ENCODE measurements at regions not wholly inside any gene's neighbourhood (a gene's known extent, or its start where the extent isn't known, plus 50 kb on each side); places are given as distances from the start of the nearest gene placed in this dataset.

DNA sequence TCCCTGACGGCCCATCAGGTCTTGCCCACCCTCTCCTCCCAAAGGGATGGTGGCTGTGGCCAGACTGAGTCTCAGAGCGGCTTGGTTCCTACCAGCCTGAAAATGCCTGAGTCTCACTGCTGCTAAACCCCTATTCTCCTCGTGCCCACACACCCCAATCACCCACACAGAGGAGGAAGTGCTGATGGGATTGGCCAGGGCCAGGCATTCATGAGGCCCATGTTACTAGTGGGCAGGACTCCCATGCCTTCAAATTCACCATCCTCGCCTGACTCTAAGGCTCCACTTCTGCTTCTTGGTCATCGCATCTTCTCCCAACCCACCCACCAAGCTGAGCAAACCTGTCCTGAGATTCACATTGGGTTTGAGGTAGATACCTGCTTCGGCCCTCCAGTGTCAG, 80.1 kb upstream of the CST7 start:
- no peaks in the 10 kb centered on the region for H3K4me1 Mint-ChIP-seq (ENCODE audit: low read depth)
- peaks cover 12% of the 10 kb centered on the region for H3K9me3 Mint-ChIP-seq
- no peaks in the 10 kb centered on the region for H3K27me3 Mint-ChIP-seq
- no peak overlapping the region for H3K4me3 Mint-ChIP-seq
- no peaks in the 10 kb centered on the region for H3K36me3 Mint-ChIP-seq (ENCODE audit: low read depth)
- H3K27ac Mint-ChIP-seq, result no peak overlapping the region

DNA sequence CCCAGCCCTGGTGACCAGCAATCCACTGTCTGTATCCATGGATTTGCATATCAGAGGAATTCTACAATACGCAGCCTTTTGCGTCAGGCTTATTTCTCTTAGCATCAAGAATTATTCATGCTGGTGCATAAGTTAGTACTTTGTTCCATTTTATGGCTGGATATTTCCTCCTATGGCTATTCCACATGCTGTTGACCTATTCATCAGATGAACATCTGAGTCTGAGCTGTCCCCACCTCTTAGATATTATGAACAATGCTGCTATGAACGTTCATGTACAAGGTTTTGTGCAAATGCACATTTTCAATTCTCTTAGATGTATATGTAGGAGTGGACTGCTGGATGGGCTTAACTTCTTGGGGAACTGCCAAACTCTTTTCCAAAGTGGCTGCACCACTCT, 79.0 kb upstream of the CST7 start:
- Mint-ChIP-seq H3K36me3 (ENCODE audit: low read depth) (no peaks in the 10 kb centered on the region), H3K27ac (no peak overlapping the region), H3K27me3 (no peaks in the 10 kb centered on the region), H3K4me1 (ENCODE audit: low read depth) (no peaks in the 10 kb centered on the region), H3K4me3 (no peak overlapping the region), H3K9me3 (peaks cover 7% of the 10 kb centered on the region)

DNA sequence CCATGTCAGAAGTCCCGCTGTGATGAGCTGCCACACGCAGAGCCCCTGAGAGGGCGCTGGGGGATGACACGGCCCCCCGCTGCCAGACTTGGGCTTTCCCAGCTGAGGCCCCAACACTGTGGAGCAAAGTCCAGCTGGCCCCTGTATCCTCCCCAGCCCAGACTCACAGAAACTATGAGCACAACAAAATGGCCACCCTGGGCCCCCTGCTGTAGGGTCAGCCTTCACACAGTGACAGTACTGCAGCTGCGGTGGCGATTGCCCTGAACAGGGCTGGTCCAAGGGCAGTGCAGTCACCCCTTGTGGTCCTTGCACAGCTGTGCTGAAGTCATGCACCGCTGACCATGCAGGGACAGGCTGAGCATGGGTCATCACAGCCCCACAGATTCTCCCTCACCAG, 78.2 kb upstream of the CST7 start:
- H3K27me3 Mint-ChIP-seq, result no peaks in the 10 kb centered on the region
- peaks cover under 1% of the 10 kb centered on the region for H3K9me3 Mint-ChIP-seq
- no peaks in the 10 kb centered on the region for H3K36me3 Mint-ChIP-seq (ENCODE audit: low read depth)
- H3K4me3 Mint-ChIP-seq, result no peak overlapping the region
- no peaks in the 10 kb centered on the region for H3K4me1 Mint-ChIP-seq (ENCODE audit: low read depth)
- H3K27ac Mint-ChIP-seq, result no peak overlapping the region

DNA sequence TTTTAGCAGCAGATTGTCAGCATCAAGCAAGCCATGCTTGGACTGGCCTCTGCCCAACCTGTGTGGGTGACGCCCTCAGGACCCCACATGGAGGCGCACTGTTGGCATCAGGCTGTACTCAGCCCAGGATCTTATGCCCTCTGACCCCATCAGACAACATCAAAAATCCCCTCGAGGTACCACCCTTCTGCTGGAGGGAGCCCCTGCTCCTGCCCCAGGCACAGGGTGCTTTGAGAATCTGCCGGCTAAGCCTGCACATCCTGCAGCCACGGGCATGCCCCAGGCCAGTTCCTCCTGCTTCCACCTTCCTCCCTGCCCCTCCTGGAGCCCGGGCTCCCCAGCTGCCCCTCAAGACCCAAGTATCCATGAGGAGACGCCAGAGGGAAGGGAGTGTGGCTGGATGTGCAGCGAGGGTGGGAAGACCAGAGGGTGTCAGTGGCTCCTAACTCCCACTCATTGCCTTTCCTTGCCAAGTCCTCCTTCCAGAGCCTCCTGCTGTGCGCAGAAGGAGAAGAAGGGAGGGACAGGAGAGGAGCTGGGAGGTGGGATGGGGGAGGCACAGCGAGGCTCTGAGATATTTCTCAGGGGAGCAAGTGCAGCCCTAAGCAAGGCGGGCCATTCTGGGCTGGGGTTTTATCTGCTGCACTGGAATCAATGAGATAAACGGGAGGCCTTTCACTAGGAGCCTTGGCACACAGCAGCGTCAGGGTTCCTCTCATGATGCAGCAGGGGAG, 77.4 kb upstream of the CST7 start:
- Mint-ChIP-seq H3K4me3 (no peak overlapping the region), H3K4me1 (ENCODE audit: low read depth) (no peaks in the 10 kb centered on the region), H3K9me3 (no peaks in the 10 kb centered on the region), H3K27me3 (no peaks in the 10 kb centered on the region), H3K27ac (no peak overlapping the region), H3K36me3 (ENCODE audit: low read depth) (no peaks in the 10 kb centered on the region)

DNA sequence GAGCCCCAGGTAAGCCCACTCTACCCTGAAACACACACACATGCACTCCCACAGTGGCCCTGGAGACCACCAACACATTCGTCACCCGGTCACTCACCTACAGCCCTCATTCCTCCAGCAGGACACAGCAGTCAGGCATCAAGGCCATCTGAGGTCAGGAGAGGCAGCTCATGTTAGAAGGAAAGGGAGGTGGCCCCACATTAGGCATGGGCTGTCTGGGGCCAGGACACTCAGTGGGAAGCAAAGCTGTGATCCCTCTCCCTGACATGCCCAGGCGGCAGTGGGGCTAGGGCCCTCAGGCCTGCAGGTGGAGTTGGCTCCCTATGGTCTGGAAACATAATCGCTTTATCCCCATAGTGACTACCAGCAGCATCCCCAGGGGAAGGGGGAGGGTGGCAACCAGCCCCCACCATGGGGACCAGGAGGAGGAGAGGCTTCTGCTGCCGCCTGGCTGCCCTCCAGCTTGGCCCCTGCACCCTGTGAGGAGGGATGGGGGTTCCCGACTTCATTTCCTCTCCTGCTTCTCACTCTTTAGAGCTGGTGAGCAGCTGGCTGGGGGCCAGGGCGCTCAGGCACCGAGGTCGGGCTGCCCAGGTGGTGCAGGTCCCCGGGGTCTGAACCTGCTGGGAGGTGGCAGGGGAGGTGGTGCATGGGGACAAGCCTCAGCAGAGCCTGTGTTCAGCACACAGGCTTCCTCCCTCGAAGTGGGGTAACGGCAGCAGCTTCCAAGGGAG, 76.6 kb upstream of the CST7 start:
- no peaks in the 10 kb centered on the region for H3K4me1 Mint-ChIP-seq (ENCODE audit: low read depth)
- H3K9me3 Mint-ChIP-seq, result no peaks in the 10 kb centered on the region
- no peak overlapping the region for H3K27ac Mint-ChIP-seq

DNA sequence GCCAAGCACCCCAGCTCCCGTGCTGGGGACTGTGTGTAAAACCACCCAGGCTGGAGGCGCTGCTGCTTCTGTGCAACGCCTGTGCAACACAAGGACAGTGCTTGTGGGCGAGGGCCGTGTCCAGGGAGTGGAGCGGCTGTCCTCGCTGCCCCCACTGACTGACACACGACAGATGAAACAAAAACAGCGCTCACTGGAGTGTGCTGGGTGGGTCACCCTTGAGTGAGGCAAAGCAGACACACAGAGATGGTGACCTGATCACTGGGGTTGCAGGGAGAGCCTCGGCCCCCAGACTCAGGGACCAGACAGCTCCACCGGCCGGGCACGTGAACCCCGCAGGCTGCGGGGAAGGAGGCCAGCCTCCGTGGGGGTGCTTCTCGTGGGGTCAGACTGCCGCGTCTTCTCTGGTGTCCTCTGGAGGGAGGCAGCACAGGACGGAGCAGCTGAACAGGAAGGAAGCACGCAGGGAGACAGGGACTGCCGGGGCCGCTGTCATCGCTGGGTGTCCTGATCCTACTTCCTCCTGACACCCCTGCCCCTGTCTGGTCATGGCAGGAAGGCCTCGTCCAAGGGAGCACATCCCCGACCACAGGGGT, 75.9 kb upstream of the CST7 start:
- H3K36me3 Mint-ChIP-seq (ENCODE audit: low read depth), result no peaks in the 10 kb centered on the region
- no peak overlapping the region for H3K4me3 Mint-ChIP-seq
- no peak overlapping the region for H3K27ac Mint-ChIP-seq
- no peaks in the 10 kb centered on the region for H3K9me3 Mint-ChIP-seq
- no peaks in the 10 kb centered on the region for H3K27me3 Mint-ChIP-seq
- H3K4me1 Mint-ChIP-seq (ENCODE audit: low read depth), result no peaks in the 10 kb centered on the region

More for the DNA sequence above, 76.6 kb upstream of the CST7 start:
- Mint-ChIP-seq H3K4me3 (no peak overlapping the region), H3K27me3 (no peaks in the 10 kb centered on the region), H3K36me3 (ENCODE audit: low read depth) (no peaks in the 10 kb centered on the region)

DNA sequence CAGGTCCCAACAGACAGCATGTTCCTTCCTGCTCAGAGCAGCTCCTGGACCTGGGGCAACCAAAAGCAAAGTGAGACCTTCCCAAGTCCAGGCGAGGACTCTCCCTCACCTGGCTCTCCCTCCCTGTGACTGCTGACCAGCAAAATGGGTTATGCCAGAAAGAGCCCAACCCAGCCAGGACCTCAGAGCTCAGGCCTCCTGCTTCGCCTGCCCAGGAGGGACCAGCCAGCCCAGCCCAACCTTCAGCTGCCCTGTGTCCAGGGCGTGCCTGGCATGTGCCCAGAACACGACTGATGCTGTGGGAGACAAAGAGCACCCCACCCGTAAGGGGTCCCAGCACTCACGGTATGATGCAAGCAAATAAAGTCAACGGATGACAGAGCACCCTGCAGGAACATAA, 74.0 kb upstream of the CST7 start:
- H3K4me3 Mint-ChIP-seq, result no peak overlapping the region
- H3K4me1 Mint-ChIP-seq (ENCODE audit: low read depth), result no peaks in the 10 kb centered on the region
- H3K36me3 Mint-ChIP-seq (ENCODE audit: low read depth), result no peaks in the 10 kb centered on the region
- no peak overlapping the region for H3K27ac Mint-ChIP-seq
- no peaks in the 10 kb centered on the region for H3K9me3 Mint-ChIP-seq
- no peaks in the 10 kb centered on the region for H3K27me3 Mint-ChIP-seq

DNA sequence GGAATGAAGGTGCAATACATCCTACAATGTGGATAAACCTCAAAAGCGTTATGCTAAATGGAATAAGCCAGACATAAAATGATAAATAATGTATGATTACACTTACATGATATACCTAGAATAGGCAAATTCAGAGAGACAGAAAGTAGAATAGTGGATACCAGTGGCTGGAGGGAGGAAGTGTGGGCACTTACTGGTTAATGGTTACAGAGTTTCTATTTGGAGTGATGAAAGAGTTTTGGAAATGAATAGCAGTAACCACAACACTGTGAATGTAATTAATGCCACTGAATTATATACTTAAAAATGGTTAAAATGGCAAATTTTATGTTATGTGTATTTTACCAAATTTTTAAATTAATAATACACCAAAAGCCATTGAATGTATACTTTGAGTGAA, 71.4 kb upstream of the CST7 start:
- peaks cover 2% of the 10 kb centered on the region for H3K9me3 Mint-ChIP-seq
- H3K27me3 Mint-ChIP-seq, result no peaks in the 10 kb centered on the region
- H3K4me3 Mint-ChIP-seq, result no peak overlapping the region
- H3K27ac Mint-ChIP-seq, result no peak overlapping the region
- H3K36me3 Mint-ChIP-seq (ENCODE audit: low read depth), result no peaks in the 10 kb centered on the region
- H3K4me1 Mint-ChIP-seq (ENCODE audit: low read depth), result no peaks in the 10 kb centered on the region

DNA sequence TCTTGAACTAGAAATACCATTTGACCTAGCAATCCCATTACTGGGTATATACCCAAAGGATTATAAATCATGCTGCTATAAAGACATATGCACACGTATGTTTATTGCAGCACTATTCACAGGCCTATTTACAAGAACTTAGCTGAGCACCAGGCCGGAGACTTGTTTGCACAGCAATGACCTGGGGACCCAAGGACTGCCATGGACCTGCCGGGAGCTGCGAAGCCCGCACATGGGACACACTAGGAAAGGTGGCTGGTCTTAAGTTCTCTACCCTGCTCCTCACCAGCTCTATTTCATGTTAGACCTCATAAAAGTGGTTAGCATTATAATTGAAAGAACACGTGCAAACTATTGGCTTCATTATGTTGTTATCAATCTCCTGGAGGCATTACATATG, 70.4 kb upstream of the CST7 start:
- H3K9me3 Mint-ChIP-seq, result peaks cover 12% of the 10 kb centered on the region
- peaks cover 7% of the 10 kb centered on the region for H3K27me3 Mint-ChIP-seq

DNA sequence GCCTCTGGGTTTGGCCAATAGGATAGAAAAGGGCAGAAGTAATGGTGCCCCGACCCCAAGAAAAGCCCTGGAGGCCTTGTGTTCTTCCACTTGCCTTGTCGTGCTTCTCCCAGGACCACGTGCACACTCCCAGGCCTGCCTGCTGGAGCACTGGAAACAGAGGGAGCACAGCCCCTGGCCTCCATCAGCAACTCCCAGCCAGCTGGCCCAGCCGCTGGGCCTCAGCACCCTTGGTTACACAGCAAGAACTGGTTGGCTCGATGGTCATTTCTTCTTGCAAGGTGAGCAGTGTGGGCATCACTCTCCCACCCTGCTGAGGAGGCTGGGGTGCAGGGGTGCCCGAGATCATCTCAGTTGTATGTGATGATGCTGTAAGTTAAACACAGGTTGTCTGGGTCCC, 69.2 kb upstream of the CST7 start:
- H3K27me3 Mint-ChIP-seq, result peaks cover 11% of the 10 kb centered on the region
- H3K27ac Mint-ChIP-seq, result no peak overlapping the region
- no peaks in the 10 kb centered on the region for H3K4me1 Mint-ChIP-seq (ENCODE audit: low read depth)
- no peaks in the 10 kb centered on the region for H3K36me3 Mint-ChIP-seq (ENCODE audit: low read depth)
- peaks cover 21% of the 10 kb centered on the region for H3K9me3 Mint-ChIP-seq
- no peak overlapping the region for H3K4me3 Mint-ChIP-seq

More for the DNA sequence above, 70.4 kb upstream of the CST7 start:
- Mint-ChIP-seq H3K4me3 (no peak overlapping the region), H3K4me1 (ENCODE audit: low read depth) (no peaks in the 10 kb centered on the region), H3K27ac (no peak overlapping the region), H3K36me3 (ENCODE audit: low read depth) (no peaks in the 10 kb centered on the region)

DNA sequence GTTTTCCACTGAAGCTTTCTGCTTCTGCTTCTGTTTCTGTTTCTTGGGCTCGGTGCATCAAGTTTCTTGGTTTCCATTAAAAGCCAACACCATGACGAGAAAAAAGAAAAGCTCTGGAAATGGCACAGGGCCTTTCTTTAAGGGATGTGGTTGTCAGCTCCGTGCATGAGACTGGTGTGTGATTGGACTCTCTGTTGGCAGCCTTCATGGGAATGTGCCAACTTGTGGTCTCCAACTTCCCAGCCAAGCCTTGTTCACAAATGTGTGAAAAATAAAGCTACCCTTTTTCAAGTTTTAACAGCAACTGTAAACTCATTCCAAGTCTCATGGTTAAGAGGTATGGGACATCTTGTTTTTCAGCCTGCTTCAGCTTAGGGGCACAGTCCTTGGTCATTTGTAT, 68.7 kb upstream of the CST7 start:
- Mint-ChIP-seq H3K36me3 (ENCODE audit: low read depth) (no peaks in the 10 kb centered on the region), H3K4me1 (ENCODE audit: low read depth) (no peaks in the 10 kb centered on the region), H3K27ac (no peak overlapping the region), H3K27me3 (peaks cover 11% of the 10 kb centered on the region), H3K4me3 (no peak overlapping the region), H3K9me3 (peaks cover 21% of the 10 kb centered on the region)

DNA sequence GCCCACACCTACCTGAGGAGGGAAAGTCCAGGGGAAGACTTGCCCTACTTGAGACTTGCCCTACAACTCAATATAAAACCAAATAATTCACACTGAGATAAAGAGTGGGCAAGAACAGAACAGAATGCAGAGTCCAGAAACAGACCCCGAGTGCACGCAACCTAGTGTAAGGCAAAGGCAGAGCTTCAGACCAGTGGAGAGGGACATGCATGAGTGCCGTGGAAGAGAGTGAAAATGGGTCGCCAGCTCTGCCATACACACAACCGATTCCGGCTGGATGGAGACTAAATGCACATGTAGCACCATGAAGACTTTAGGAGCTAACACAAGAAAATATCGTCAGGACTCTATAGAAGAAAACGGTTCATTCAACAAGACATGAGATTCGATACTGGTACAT, 58.8 kb upstream of the CST7 start:
- no peaks in the 10 kb centered on the region for H3K36me3 Mint-ChIP-seq (ENCODE audit: low read depth)
- no peaks in the 10 kb centered on the region for H3K9me3 Mint-ChIP-seq
- peaks cover 13% of the 10 kb centered on the region for H3K27me3 Mint-ChIP-seq
- no peak overlapping the region for H3K27ac Mint-ChIP-seq
- no peaks in the 10 kb centered on the region for H3K4me1 Mint-ChIP-seq (ENCODE audit: low read depth)
- no peak overlapping the region for H3K4me3 Mint-ChIP-seq

DNA sequence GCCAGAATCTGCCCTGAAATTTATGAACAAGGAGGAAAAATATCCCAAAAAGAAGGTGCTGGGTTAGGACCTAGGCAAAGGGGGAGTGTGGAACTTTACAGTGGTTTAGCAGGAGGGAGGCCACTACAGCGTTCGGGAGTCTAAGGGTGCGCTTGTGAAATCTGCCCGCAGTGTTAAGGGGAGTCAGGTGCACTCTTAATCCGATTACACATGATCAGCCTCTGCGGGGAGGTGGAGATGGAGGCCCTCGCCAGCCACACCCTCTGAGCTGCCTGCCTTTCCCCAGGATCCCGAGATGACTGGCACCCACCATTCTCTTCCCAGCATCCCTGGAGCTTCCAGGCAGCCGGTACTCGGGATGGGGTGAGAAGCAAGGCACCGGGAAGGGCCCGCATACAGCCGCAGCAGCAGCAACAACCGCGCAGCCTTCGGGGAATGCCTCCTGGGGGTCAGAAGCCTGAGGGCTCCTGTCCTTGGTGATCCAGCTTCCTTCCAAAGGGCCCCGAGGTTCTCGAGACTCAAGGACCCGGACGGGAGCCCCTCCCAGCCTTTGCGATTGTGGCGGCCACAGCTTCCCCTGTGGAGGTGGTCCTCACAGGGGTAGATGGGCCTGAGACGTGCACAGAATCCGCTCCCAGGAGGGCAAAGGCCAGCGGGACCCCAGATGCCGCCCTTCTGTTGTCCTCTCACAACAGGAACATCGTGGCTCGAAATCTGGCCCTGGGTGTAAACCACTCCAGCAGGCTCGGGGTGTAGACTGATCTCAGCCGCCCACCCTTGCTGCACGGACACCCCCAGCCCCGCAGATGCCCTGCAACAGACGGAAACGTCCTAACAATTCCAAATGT, 57.3 kb upstream of the CST7 start:
- no peak overlapping the region for H3K4me3 Mint-ChIP-seq
- no peaks in the 10 kb centered on the region for H3K4me1 Mint-ChIP-seq (ENCODE audit: low read depth)
- peaks cover 8% of the 10 kb centered on the region for H3K27me3 Mint-ChIP-seq
- no peaks in the 10 kb centered on the region for H3K9me3 Mint-ChIP-seq
- no peak overlapping the region for H3K27ac Mint-ChIP-seq
- H3K36me3 Mint-ChIP-seq (ENCODE audit: low read depth), result no peaks in the 10 kb centered on the region

DNA sequence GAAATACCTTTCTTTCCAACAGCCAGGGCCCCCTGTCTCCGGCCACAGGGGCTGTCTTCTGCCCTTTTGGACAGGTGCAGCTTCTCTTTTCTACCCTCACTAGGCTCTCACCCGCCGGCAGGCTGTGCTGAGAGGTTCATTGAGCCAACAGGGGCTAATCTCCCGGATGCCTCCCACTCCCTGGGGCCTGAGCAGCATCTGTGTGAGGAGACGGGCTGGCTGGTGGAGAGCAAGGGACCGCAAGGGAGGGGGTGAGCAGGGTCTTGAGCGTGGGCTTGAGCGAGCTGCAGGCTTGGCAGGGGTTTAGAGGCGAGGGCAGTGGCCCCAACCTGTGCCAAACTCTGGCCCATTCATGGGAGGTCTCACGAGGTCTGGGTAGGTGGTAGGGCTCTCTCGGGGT, 56.5 kb upstream of the CST7 start:
- no peaks in the 10 kb centered on the region for H3K36me3 Mint-ChIP-seq (ENCODE audit: low read depth)
- H3K27me3 Mint-ChIP-seq, result peaks cover 7% of the 10 kb centered on the region
- H3K27ac Mint-ChIP-seq, result no peak overlapping the region
- H3K9me3 Mint-ChIP-seq, result no peaks in the 10 kb centered on the region
- no peaks in the 10 kb centered on the region for H3K4me1 Mint-ChIP-seq (ENCODE audit: low read depth)
- H3K4me3 Mint-ChIP-seq, result no peak overlapping the region

DNA sequence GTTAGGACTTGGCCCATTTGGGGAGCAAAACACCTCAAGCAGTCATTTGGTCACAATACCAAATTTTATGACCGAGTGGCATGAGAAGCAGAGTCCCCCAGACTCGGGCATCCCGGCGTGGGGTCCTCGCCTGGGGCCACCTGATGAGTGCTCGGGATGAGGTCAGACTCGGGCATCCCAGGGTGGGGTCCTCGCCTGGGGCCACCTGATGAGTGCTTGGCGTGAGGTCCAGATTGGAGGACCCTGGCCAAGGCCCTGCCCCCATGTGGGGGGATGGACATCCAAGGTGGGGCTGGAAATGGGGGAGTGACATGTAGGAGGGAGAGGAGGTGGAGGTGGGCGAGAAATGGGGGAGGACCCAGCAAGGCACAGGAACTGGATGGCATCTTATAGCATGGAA, 56.1 kb upstream of the CST7 start:
- Mint-ChIP-seq H3K36me3 (ENCODE audit: low read depth) (no peaks in the 10 kb centered on the region), H3K27me3 (peaks cover 5% of the 10 kb centered on the region), H3K9me3 (no peaks in the 10 kb centered on the region), H3K27ac (no peak overlapping the region), H3K4me1 (ENCODE audit: low read depth) (no peaks in the 10 kb centered on the region), H3K4me3 (no peak overlapping the region)

Measured in stimulated activated naive CD8-positive, alpha-beta T cell treated with anti-CD3 and anti-CD28 coated beads, Interleukin-15, Interleukin-2, amounts not matched to agents 100 ng/mL and 50 ng/mL, for 24 hours (primary cell).